Activated CD8-positive, alpha-beta T cell treated with anti-CD3 and anti-CD28 coated beads for 36 hours (primary cell): ENCODE measurements at regions not wholly inside any gene's neighbourhood (a gene's known extent, or its start where the extent isn't known, plus 50 kb on each side); places are given as distances from the start of the nearest gene placed in this dataset.

Source experiments
- ATAC-seq: fragments of 200-7000 bp; cut with Tn5 transposase; one replicate; pipeline ENCODE4 v1.10.0; 2021; ENCODE audit warnings: mild to moderate bottlenecking, moderate library complexity
- CTCF ChIA-PET: fragments of 350-600 bp; sonication (Branson Sonifier 250); formaldehyde crosslinking; loops from one replicate; lab custom pipeline; 2021; ENCODE audit warnings: antibody characterized with exemption; lab: Charles Lee
- POLR2A ChIA-PET: fragments of 350-600 bp; sonication (Branson Sonifier 250); formaldehyde crosslinking; loops from one replicate; lab custom pipeline; 2021; ENCODE audit warnings: antibody characterized with exemption; lab: Charles Lee
- DNase-seq: peaks from one replicate; pipeline ENCODE4 v3.0.0-alpha.2; 2020
- H3K27ac Mint-ChIP-seq: one replicate; pipeline ENCODE4 v1.8.0; 2021; ENCODE audit warnings: mild to moderate bottlenecking, mixed read lengths
- H3K27me3 Mint-ChIP-seq: one replicate; pipeline ENCODE4 v1.8.0; 2021; ENCODE audit warnings: mixed read lengths
- H3K36me3 Mint-ChIP-seq: one replicate; pipeline ENCODE4 v1.8.0; 2021; ENCODE audit warnings: low read depth, mixed read lengths
- H3K4me1 Mint-ChIP-seq: one replicate; pipeline ENCODE4 v1.8.0; 2021; ENCODE audit warnings: low read depth, mixed read lengths
- H3K4me3 Mint-ChIP-seq: one replicate; pipeline ENCODE4 v1.8.0; 2021; ENCODE audit warnings: mild to moderate bottlenecking, moderate library complexity, mixed read lengths
- H3K9me3 Mint-ChIP-seq: one replicate; pipeline ENCODE4 v1.8.0; 2021; ENCODE audit warnings: mixed read lengths
- intact Hi-C: fragments of 100-400 bp; cut with micrococcal nuclease; formaldehyde crosslinking; loops from one replicate; pipeline ENCODE4 v1.10.0; 2022
- TF ChIP-seq, protein P1 (sequence below): fragments of 200-600 bp; IDR thresholded peaks from one replicate; pipeline ENCODE4 v1.8.0; 2022; ENCODE audit warnings: antibody characterized with exemption, mild to moderate bottlenecking

- POLR2A ChIA-PET = no interaction called here
- DNase-seq = no peak
- no peak for ATAC-seq
- CTCF ChIA-PET = no interaction called here
- Mint-ChIP-seq H3K27me3 (no peaks in the 10 kb centered on the region), H3K27ac (no peak overlapping the region), H3K4me3 (no peak overlapping the region), H3K36me3 (no peaks in the 10 kb centered on the region), H3K9me3 (no peaks in the 10 kb centered on the region), H3K4me1 (no peaks in the 10 kb centered on the region)
- TF ChIP-seq, protein P1, sequence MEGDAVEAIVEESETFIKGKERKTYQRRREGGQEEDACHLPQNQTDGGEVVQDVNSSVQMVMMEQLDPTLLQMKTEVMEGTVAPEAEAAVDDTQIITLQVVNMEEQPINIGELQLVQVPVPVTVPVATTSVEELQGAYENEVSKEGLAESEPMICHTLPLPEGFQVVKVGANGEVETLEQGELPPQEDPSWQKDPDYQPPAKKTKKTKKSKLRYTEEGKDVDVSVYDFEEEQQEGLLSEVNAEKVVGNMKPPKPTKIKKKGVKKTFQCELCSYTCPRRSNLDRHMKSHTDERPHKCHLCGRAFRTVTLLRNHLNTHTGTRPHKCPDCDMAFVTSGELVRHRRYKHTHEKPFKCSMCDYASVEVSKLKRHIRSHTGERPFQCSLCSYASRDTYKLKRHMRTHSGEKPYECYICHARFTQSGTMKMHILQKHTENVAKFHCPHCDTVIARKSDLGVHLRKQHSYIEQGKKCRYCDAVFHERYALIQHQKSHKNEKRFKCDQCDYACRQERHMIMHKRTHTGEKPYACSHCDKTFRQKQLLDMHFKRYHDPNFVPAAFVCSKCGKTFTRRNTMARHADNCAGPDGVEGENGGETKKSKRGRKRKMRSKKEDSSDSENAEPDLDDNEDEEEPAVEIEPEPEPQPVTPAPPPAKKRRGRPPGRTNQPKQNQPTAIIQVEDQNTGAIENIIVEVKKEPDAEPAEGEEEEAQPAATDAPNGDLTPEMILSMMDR = no peak
- intact Hi-C loops = no loop called here
Measured at GRCh38 chr9:8140557-8140956, 341.0 kb upstream of the DMAC1 start.

DNA sequence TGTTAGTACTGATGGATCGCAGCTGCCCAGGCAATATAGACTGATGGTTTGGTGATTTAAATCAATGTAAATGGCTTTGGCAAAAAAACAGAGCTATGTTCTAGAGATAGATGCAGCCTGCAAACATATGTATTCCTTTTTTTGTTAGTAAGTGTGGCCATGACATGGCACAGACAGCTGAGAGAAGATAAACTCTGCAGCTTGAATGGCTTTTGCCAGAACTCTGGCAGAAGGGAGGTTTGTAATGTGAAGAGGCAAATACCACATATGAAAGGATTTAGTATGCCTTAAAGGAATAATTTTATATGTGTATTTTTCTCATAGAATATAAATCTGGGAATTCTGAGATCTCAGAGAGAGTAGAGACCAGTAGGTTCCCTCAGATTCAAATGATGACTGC, 340.2 kb upstream of the DMAC1 start:
- ChIA-PET CTCF (interaction anchor here (1.1 kb wide), 1 partner anchor 15 kb away, joined by 3 read pairs; no protein-coding TSS in a partner anchor), POLR2A (no interaction called here)
- Mint-ChIP-seq H3K36me3 (no peaks in the 10 kb centered on the region), H3K4me3 (no peak overlapping the region), H3K4me1 (no peaks in the 10 kb centered on the region), H3K9me3 (no peaks in the 10 kb centered on the region), H3K27me3 (no peaks in the 10 kb centered on the region), H3K27ac (no peak overlapping the region)
- no peak for DNase-seq
- intact Hi-C loops = no loop called here
- ATAC-seq = no peak
- TF ChIP-seq, protein P1 = no peak

GRCh38 chr9:8136477-8136876, 336.9 kb upstream of the DMAC1 start:
- POLR2A ChIA-PET = no interaction called here
- no peaks in the 10 kb centered on the region for H3K36me3 Mint-ChIP-seq
- H3K27ac Mint-ChIP-seq = no peak overlapping the region
- H3K9me3 Mint-ChIP-seq = no peaks in the 10 kb centered on the region
- intact Hi-C loops = no loop called here
- no peaks in the 10 kb centered on the region for H3K27me3 Mint-ChIP-seq
- no peak for DNase-seq
- TF ChIP-seq, protein P1 = no peak
- CTCF ChIA-PET = no interaction called here
- no peak overlapping the region for H3K4me3 Mint-ChIP-seq
- no peaks in the 10 kb centered on the region for H3K4me1 Mint-ChIP-seq
- no peak for ATAC-seq

DNA sequence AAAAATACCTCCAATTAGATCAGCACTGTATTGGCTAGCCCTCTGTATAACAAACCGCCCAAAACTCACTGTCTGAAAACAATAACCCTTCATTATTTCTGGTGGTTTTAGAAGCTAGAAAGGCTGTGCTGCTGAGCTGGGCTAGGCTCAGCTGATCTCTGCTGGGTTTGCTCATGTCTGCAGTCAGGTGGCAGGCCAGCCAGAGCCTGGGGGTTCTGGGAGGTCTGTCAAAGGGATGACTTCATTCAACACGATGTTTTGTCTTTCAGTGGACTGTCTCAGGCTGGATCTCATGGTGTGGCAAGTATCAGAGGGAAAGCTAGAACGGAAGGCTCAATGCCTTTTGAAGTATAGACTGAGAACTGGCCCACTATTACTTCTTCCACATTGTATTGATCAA, 335.1 kb upstream of the DMAC1 start:
- intact Hi-C loops = no loop called here
- Mint-ChIP-seq H3K4me3 (no peak overlapping the region), H3K9me3 (no peaks in the 10 kb centered on the region), H3K27me3 (no peaks in the 10 kb centered on the region), H3K27ac (no peak overlapping the region), H3K36me3 (no peaks in the 10 kb centered on the region), H3K4me1 (no peaks in the 10 kb centered on the region)
- DNase-seq (no peak), ATAC-seq (no peak)
- CTCF ChIA-PET = no interaction called here
- TF ChIP-seq, protein P1 = no peak
- POLR2A ChIA-PET = no interaction called here

DNA sequence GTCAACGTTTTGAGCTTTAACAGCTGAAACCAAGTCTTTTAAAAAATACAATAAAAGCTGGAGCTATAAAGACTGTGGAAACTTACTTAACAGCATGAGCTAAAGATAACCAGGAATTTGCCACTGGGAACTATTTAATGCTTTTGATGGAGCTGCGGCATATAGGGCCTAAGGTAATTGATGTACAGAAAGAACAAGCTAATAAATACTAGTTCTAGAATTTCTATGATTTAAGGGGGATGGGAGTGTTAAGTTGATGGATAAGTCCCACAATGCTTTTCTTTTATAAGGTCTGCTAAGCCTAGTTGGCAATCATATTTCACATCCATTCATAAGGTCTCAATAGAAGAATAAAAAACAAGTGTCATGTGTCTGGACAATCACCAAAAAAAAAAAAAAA, 334.0 kb upstream of the DMAC1 start:
- TF ChIP-seq, protein P1 = no peak
- H3K9me3 Mint-ChIP-seq = no peaks in the 10 kb centered on the region
- no peak overlapping the region for H3K27ac Mint-ChIP-seq
- no peaks in the 10 kb centered on the region for H3K27me3 Mint-ChIP-seq
- DNase-seq (no peak), ATAC-seq (no peak)
- H3K4me1 Mint-ChIP-seq = no peaks in the 10 kb centered on the region
- POLR2A ChIA-PET = interaction anchor here (0.7 kb wide), 1 partner anchor 1843 kb away, joined by 3 read pairs; no protein-coding TSS in a partner anchor
- no peak overlapping the region for H3K4me3 Mint-ChIP-seq
- intact Hi-C loops = no loop called here
- CTCF ChIA-PET = no interaction called here
- no peaks in the 10 kb centered on the region for H3K36me3 Mint-ChIP-seq
